Naive thymus-derived CD4-positive, alpha-beta T cell (primary cell): ENCODE measurements at regions not wholly inside any gene's neighbourhood (a gene's known extent, or its start where the extent isn't known, plus 50 kb on each side); places are given as distances from the start of the nearest gene placed in this dataset.

Experiments used
- ATAC-seq: fragments of 150-1000 bp; cut with Tn5 transposase; 2 replicates; pipeline ENCODE4 v1.10.0; 2021; ENCODE audit warnings: mild to moderate bottlenecking, moderate library complexity
- CTCF ChIA-PET: fragments of 350-600 bp; sonication (Branson Sonifier 250); formaldehyde crosslinking; loops from one replicate; lab custom pipeline; 2021; ENCODE audit warnings: antibody characterized with exemption; lab: Charles Lee
- POLR2A ChIA-PET: fragments of 350-600 bp; sonication (Branson Sonifier 250); formaldehyde crosslinking; loops from one replicate; lab custom pipeline; 2021; ENCODE audit warnings: antibody characterized with exemption, inconsistent platforms; lab: Charles Lee
- DNase-seq, 9 donors: peaks; one replicate each; pipeline versions ENCODE4 v3.0.0 to v3.0.0-alpha.2; 2020 to 2022; ENCODE audit warnings: mixed read lengths in 1 of 9
- H3K27ac ChIP-seq: one replicate; pipeline ENCODE4 v1.7.0; 2013; ENCODE audit warnings: mild to moderate bottlenecking, low read depth, low read length, moderate library complexity
- H3K27me3 ChIP-seq, 2 donors: one replicate each; pipeline ENCODE4 v1.7.0; 2013; ENCODE audit warnings: low read length in 2 of 2, mild to moderate bottlenecking in 2 of 2, moderate library complexity in 2 of 2; ENCODE audit not compliant: control insufficient read depth in 2 of 2, insufficient read depth in 2 of 2
- H3K36me3 ChIP-seq, 3 experiments: 1 replicate in 2 of 3; 2 replicates in 1 of 3; pipeline ENCODE4 v1.7.0; 2013; ENCODE audit warnings: low read length in 3 of 3, mild to moderate bottlenecking in 3 of 3, moderate library complexity in 1 of 3; ENCODE audit not compliant: insufficient read depth in 3 of 3, control insufficient read depth in 2 of 3
- H3K4me1 ChIP-seq, 2 donors: one replicate each; pipeline ENCODE4 v1.7.0; 2013; ENCODE audit warnings: low read length in 2 of 2, mild to moderate bottlenecking in 2 of 2, moderate library complexity in 1 of 2; ENCODE audit not compliant: control insufficient read depth in 2 of 2, insufficient read depth in 2 of 2
- H3K4me3 ChIP-seq: 2 replicates; pipeline ENCODE4 v1.7.0; 2013; ENCODE audit warnings: mild to moderate bottlenecking, low read length
- H3K9me3 ChIP-seq, 3 experiments: 1 replicate in 2 of 3; 2 replicates in 1 of 3; pipeline ENCODE4 v1.7.0; 2013; ENCODE audit warnings: low read length in 3 of 3; ENCODE audit not compliant: control insufficient read depth in 2 of 3
- H3K27ac Mint-ChIP-seq, 9 donors: one replicate each; pipeline ENCODE4 v1.8.0; 2020 to 2022; ENCODE audit warnings: mixed read lengths in 9 of 9, mild to moderate bottlenecking in 8 of 9, moderate library complexity in 5 of 9, inconsistent platforms in 2 of 9
- H3K27me3 Mint-ChIP-seq, 5 donors: one replicate each; pipeline ENCODE4 v1.8.0; 2021 to 2022; ENCODE audit warnings: mixed read lengths in 5 of 5, mild to moderate bottlenecking in 1 of 5
- H3K36me3 Mint-ChIP-seq, 5 donors: one replicate each; pipeline ENCODE4 v1.8.0; 2020 to 2022; ENCODE audit warnings: mixed read lengths in 5 of 5, mild to moderate bottlenecking in 3 of 5, inconsistent platforms in 1 of 5
- H3K4me1 Mint-ChIP-seq, 7 donors: one replicate each; pipeline ENCODE4 v1.8.0; 2020 to 2022; ENCODE audit warnings: mixed read lengths in 7 of 7, mild to moderate bottlenecking in 3 of 7, inconsistent platforms in 1 of 7
- H3K4me3 Mint-ChIP-seq, 10 donors: one replicate each; pipeline ENCODE4 v1.8.0; 2020 to 2022; ENCODE audit warnings: mild to moderate bottlenecking in 10 of 10, mixed read lengths in 10 of 10, moderate library complexity in 6 of 10, inconsistent platforms in 2 of 10
- H3K9me3 Mint-ChIP-seq, 11 donors: one replicate each; pipeline ENCODE4 v1.8.0; 2020 to 2022; ENCODE audit warnings: mixed read lengths in 11 of 11, mild to moderate bottlenecking in 4 of 11, inconsistent platforms in 1 of 11, moderate library complexity in 1 of 11
- intact Hi-C, 2 donors: fragments of 100-400 bp; cut with micrococcal nuclease; formaldehyde crosslinking; loops; one replicate each; pipeline ENCODE4 v1.15.1; 2023

DNA sequence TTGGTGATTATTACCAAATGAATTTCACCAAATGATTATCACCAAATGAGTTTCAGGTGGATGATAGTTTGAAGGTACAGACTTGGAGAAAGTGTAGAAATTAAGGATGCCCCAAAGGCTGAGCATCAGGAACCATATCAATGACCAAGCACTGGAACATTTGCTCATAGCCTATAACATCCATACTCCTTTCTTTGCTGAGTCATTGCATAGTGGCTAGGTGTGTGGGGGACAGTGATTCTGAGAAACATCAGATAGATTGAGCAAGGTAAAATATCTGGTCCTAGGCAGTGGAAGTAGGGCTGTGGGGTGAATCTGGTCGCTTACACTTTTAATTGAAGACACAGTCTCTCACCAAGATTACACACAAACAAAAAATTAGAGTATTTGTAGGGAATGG, 1362.5 kb upstream of the PABPC4L start:
- ChIA-PET CTCF (no interaction called here), POLR2A (no interaction called here)
- no peak overlapping the region for H3K4me3 Mint-ChIP-seq
- Histone ChIP-seq H3K4me1 (no peaks in the 10 kb centered on the region), H3K27ac (no peak overlapping the region), H3K27me3 (no peaks in the 10 kb centered on the region), H3K36me3 (no peaks in the 10 kb centered on the region), H3K9me3 (no peaks in the 10 kb centered on the region), H3K4me3 (no peak overlapping the region)
- DNase-seq, result no peak
- H3K27ac Mint-ChIP-seq, result no peak overlapping the region
- peaks cover 0 to 12% (median 4%) of the 10 kb centered on the region in 11 donors for H3K9me3 Mint-ChIP-seq
- no peak for ATAC-seq
- no peaks in the 10 kb centered on the region for H3K27me3 Mint-ChIP-seq
- H3K36me3 Mint-ChIP-seq, result no peaks in the 10 kb centered on the region
- intact Hi-C loops, result no loop called here
- no peaks in the 10 kb centered on the region for H3K4me1 Mint-ChIP-seq

DNA sequence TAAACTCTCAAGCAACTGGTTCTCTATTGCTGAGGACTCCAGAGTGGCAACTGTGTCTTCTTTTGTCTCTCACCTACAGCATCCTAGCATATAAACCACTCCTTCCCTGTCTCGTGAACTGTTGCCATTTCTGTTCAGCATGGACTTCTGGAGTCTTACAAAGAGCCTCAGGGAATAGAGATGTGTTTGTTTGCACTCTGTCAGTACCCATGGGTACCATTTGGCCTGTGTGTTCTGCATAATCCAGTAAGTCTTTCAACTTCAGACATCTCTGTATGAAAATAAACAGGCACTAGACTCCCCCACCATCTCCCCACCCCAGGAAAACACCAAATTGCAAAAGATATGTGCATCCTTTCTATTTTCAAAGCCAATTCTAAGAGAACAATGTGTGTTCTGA, 1351.6 kb upstream of the PABPC4L start:
- Mint-ChIP-seq H3K4me3 (no peak overlapping the region), H3K27ac (no peak overlapping the region), H3K27me3 (no peaks in the 10 kb centered on the region), H3K9me3 (peaks cover 0 to 7% (median 1%) of the 10 kb centered on the region in 11 donors), H3K36me3 (no peaks in the 10 kb centered on the region), H3K4me1 (no peaks in the 10 kb centered on the region)
- ChIA-PET CTCF (no interaction called here), POLR2A (no interaction called here)
- Histone ChIP-seq H3K27ac (no peak overlapping the region), H3K9me3 (no peaks in the 10 kb centered on the region), H3K4me3 (no peak overlapping the region), H3K27me3 (no peaks in the 10 kb centered on the region), H3K4me1 (no peaks in the 10 kb centered on the region), H3K36me3 (no peaks in the 10 kb centered on the region)
- intact Hi-C loops, result no loop called here
- no peak for DNase-seq
- ATAC-seq, result no peak

DNA sequence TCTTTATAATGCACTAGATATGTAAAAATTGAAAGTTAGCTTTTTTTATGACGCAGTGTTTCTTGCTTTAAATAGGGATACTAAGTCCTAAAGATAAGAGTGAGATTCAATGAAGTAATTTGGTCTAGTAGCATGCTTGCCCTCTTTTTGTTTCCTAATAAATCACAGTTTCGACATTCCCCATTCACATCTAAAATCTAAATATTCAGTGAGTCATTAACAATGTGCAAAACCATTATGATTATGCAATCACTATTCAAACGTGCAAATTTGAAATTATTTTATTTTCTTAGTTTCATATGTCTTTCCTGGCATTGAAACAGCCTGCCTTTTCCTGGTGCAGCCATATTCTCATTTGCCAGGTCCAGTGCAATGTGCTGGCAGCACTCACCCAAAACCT, 1350.5 kb upstream of the PABPC4L start:
- Histone ChIP-seq H3K9me3 (no peaks in the 10 kb centered on the region), H3K36me3 (no peaks in the 10 kb centered on the region), H3K27me3 (no peaks in the 10 kb centered on the region), H3K4me1 (no peaks in the 10 kb centered on the region), H3K27ac (no peak overlapping the region), H3K4me3 (no peak overlapping the region)
- no peak for DNase-seq
- ATAC-seq, result no peak
- no peak overlapping the region for H3K27ac Mint-ChIP-seq
- H3K27me3 Mint-ChIP-seq, result no peaks in the 10 kb centered on the region
- H3K36me3 Mint-ChIP-seq, result no peaks in the 10 kb centered on the region
- intact Hi-C loops, result no loop called here
- no peaks in the 10 kb centered on the region for H3K4me1 Mint-ChIP-seq
- ChIA-PET POLR2A (no interaction called here), CTCF (no interaction called here)
- peaks cover 0 to 7% (median 1%) of the 10 kb centered on the region in 11 donors for H3K9me3 Mint-ChIP-seq
- no peak overlapping the region for H3K4me3 Mint-ChIP-seq

DNA sequence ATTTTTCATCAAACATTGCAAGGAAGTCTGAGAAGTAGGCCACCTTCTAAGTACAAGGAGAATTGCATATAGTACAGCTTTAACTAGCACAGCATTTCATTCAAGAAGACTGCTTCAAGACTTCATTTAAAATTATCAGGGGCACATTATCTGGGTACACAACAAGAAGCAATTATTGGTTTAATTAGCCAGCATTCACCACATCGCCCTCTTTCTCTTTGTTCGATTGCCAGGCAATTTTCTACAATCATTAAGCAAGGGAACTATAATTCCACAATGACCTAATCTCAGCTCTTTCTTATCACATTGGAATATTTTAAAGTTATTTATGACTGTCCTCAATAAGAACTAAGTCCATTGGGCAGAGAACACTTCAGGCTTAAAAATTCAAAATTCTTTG, 1347.1 kb upstream of the PABPC4L start:
- H3K27me3 Mint-ChIP-seq, result no peaks in the 10 kb centered on the region
- Histone ChIP-seq H3K27me3 (no peaks in the 10 kb centered on the region), H3K9me3 (no peaks in the 10 kb centered on the region), H3K27ac (no peak overlapping the region), H3K36me3 (no peaks in the 10 kb centered on the region), H3K4me3 (no peak overlapping the region), H3K4me1 (no peaks in the 10 kb centered on the region)
- DNase-seq (no peak), ATAC-seq (no peak)
- CTCF ChIA-PET, result no interaction called here
- intact Hi-C loops, result no loop called here
- no peaks in the 10 kb centered on the region for H3K36me3 Mint-ChIP-seq
- H3K9me3 Mint-ChIP-seq, result peaks cover 0 to 7% (median 0%) of the 10 kb centered on the region in 11 donors
- no peak overlapping the region for H3K4me3 Mint-ChIP-seq
- H3K27ac Mint-ChIP-seq, result no peak overlapping the region
- H3K4me1 Mint-ChIP-seq, result no peaks in the 10 kb centered on the region
- POLR2A ChIA-PET, result no interaction called here

DNA sequence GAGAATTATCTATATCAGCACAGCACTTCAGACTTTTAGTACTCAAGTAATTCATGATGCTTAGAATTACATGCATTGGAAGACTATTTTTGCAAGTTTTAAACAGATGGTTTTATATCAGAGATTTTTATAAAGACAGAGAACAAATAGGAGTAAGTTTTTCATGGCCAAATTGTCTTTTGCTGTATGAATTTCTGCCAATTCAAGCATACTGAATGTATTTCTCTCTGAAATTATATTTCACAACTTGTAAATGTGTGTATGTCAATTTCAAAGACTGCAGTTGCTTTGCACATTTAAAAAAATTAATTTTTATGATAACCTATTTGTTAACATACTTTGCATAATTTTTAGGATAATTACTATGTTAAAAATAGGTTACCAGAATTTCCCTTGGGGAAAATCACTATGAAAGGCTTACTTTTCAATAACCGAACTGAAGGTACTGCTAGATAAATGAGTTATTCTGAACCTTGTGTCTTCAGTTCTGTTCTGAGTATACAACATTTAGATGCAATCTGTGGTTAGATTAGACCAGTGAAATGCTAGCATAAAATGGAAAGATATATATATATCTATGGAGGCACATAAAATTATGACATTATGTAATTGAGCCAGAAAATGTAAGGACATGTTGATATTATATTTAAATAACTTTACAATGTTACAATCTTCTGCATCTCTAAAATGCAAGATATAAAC, 1344.2 kb upstream of the PABPC4L start:
- ChIA-PET POLR2A (no interaction called here), CTCF (no interaction called here)
- Histone ChIP-seq H3K4me3 (no peak overlapping the region), H3K9me3 (no peaks in the 10 kb centered on the region), H3K36me3 (no peaks in the 10 kb centered on the region), H3K27me3 (no peaks in the 10 kb centered on the region), H3K27ac (no peak overlapping the region), H3K4me1 (no peaks in the 10 kb centered on the region)
- Mint-ChIP-seq H3K4me1 (no peaks in the 10 kb centered on the region), H3K4me3 (no peak overlapping the region), H3K27me3 (no peaks in the 10 kb centered on the region), H3K36me3 (no peaks in the 10 kb centered on the region), H3K9me3 (peaks cover 0 to 5% (median 0%) of the 10 kb centered on the region in 11 donors), H3K27ac (no peak overlapping the region)
- DNase-seq (no peak), ATAC-seq (no peak)
- intact Hi-C loops, result no loop called here

DNA sequence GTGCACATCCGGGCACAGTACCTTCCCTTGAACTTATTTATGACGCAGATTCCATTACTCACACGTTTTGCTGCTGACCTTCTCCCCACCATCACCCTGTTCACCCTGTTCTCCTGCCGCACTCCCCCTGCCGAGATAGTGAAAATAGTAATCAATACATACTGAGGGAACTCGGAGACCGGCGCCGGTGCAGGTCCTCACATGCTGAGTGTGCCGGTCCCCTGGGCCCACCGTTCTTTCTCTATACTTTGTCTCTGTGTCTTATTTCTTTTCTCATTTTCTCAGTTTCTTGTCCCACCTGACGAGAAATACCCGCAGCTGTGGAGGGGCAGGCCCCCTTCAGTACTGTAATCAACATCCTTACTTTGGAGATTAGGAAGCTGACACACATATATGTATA, 1337.1 kb upstream of the PABPC4L start:
- intact Hi-C loops, result no loop called here
- Histone ChIP-seq H3K27me3 (no peaks in the 10 kb centered on the region), H3K36me3 (no peaks in the 10 kb centered on the region), H3K27ac (no peak overlapping the region), H3K4me1 (no peaks in the 10 kb centered on the region), H3K4me3 (no peak overlapping the region), H3K9me3 (no peaks in the 10 kb centered on the region)
- Mint-ChIP-seq H3K4me3 (peak overlapping the region in 2 of 10 donors; percentile 30 to 46), H3K27ac (no peak overlapping the region), H3K9me3 (peaks cover 0 to 19% (median 5%) of the 10 kb centered on the region in 11 donors), H3K27me3 (no peaks in the 10 kb centered on the region), H3K36me3 (peaks cover 0 to 4% (median 0%) of the 10 kb centered on the region in 5 donors), H3K4me1 (no peaks in the 10 kb centered on the region)
- ChIA-PET POLR2A (no interaction called here), CTCF (no interaction called here)
- DNase-seq (no peak), ATAC-seq (no peak)

DNA sequence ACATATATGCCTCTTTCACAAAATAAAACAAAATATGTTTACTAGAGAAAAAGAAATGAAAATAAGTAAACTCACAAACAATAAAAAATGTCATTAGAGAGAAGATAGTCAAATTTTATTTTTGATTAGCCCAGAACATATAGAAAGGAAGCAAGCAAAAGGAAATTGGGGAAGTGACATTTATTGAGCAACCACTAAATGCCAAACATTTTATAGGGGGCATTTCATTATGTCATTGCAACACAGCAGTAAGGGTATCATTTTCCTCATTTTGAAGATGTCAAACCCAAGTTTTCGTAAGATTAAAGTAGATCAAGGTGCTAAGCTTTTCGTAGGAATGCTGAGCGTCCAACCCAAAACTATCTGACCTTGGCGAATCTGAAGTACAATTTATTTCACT, 1331.5 kb upstream of the PABPC4L start:
- H3K27me3 ChIP-seq, result no peaks in the 10 kb centered on the region
- DNase-seq (no peak), ATAC-seq (no peak)
- Mint-ChIP-seq H3K9me3 (peaks cover 0 to 11% (median 2%) of the 10 kb centered on the region in 11 donors), H3K36me3 (no peaks in the 10 kb centered on the region), H3K4me1 (no peaks in the 10 kb centered on the region), H3K4me3 (no peak overlapping the region), H3K27me3 (no peaks in the 10 kb centered on the region), H3K27ac (no peak overlapping the region)
- no peak overlapping the region for H3K4me3 ChIP-seq
- no peaks in the 10 kb centered on the region for H3K9me3 ChIP-seq
- CTCF ChIA-PET, result no interaction called here
- H3K4me1 ChIP-seq, result no peaks in the 10 kb centered on the region
- intact Hi-C loops, result no loop called here
- POLR2A ChIA-PET, result no interaction called here
- no peak overlapping the region for H3K27ac ChIP-seq
- H3K36me3 ChIP-seq, result no peaks in the 10 kb centered on the region
